ENCODE measurements at regions not wholly inside any gene's neighbourhood (a gene's known extent, or its start where the extent isn't known, plus 50 kb on each side); places are given as distances from the start of the nearest gene placed in this dataset.
"Not testable (repeated sequence)": the region's sequence is repeated elsewhere in the genome, so short reads cannot be mapped to it uniquely, and the experiment has no call there.

- no peak for DNase-seq
Measured at GRCh38 chr7:69243016-69243415, 355.3 kb upstream of the AUTS2 start.

- no peak for DNase-seq
Measured at GRCh38 chr7:69244701-69245100, 353.6 kb upstream of the AUTS2 start.

GRCh38 chr7:69245646-69246045 lies 352.6 kb upstream of the AUTS2 start:
- DNase-seq = no peak

- no peak for DNase-seq
Measured at GRCh38 chr7:69246758-69247157, 351.5 kb upstream of the AUTS2 start.

GRCh38 chr7:69248382-69248828 lies 349.9 kb upstream of the AUTS2 start:
- DNase-seq = not testable (repeated sequence)

- no peak for DNase-seq
Measured at GRCh38 chr7:69250958-69251357, 347.3 kb upstream of the AUTS2 start.

GRCh38 chr7:69254643-69255042 lies 343.6 kb upstream of the AUTS2 start:
- DNase-seq = no peak

- no peak for DNase-seq
Measured at GRCh38 chr7:69256634-69257081, 341.6 kb upstream of the AUTS2 start.

- no peak for DNase-seq
Measured at GRCh38 chr7:69257592-69257991, 340.7 kb upstream of the AUTS2 start.

GRCh38 chr7:69259445-69259844 lies 338.8 kb upstream of the AUTS2 start:
- DNase-seq = no peak

GRCh38 chr7:69260023-69260422 lies 338.3 kb upstream of the AUTS2 start:
- no peak for DNase-seq

- DNase-seq = no peak
Measured at GRCh38 chr7:69263550-69263949, 334.7 kb upstream of the AUTS2 start.

GRCh38 chr7:69269806-69270205 lies 328.5 kb upstream of the AUTS2 start:
- DNase-seq = no peak

- DNase-seq = no peak
Measured at GRCh38 chr7:69272101-69272500, 326.2 kb upstream of the AUTS2 start.

GRCh38 chr7:69276011-69276729 lies 322.1 kb upstream of the AUTS2 start:
- DNase-seq = no peak

- no peak for DNase-seq
Measured at GRCh38 chr7:69277366-69277765, 320.9 kb upstream of the AUTS2 start.

- DNase-seq = no peak
Measured at GRCh38 chr7:69282946-69283345, 315.3 kb upstream of the AUTS2 start.

- DNase-seq = no peak
Measured at GRCh38 chr7:69283421-69283820, 314.9 kb upstream of the AUTS2 start.

- no peak for DNase-seq
Measured at GRCh38 chr7:69285854-69286253, 312.4 kb upstream of the AUTS2 start.

- DNase-seq = no peak
Measured at GRCh38 chr7:69295977-69296376, 302.3 kb upstream of the AUTS2 start.

GRCh38 chr7:69301253-69301652 lies 297.0 kb upstream of the AUTS2 start:
- no peak for DNase-seq

GRCh38 chr7:69309601-69310000 lies 288.7 kb upstream of the AUTS2 start:
- no peak for DNase-seq

GRCh38 chr7:69311489-69311888 lies 286.8 kb upstream of the AUTS2 start:
- DNase-seq = no peak

GRCh38 chr7:69313852-69314251 lies 284.4 kb upstream of the AUTS2 start:
- DNase-seq = not testable (repeated sequence)

GRCh38 chr7:69318794-69319193 lies 279.5 kb upstream of the AUTS2 start:
- DNase-seq = no peak

All from GOT3 (cell line).